Muscle layer of colon (tissue), 2 donors: ENCODE measurements at regions not wholly inside any gene's neighbourhood (a gene's known extent, or its start where the extent isn't known, plus 50 kb on each side); places are given as distances from the start of the nearest gene placed in this dataset.

Source experiments
- H3K27ac ChIP-seq: one replicate; pipeline ENCODE4 v1.7.0; 2013; ENCODE audit warnings: low read depth, mild to moderate bottlenecking, low read length, moderate library complexity
- H3K27me3 ChIP-seq, 2 donors: one replicate each; pipeline ENCODE4 v1.7.0; 2013; ENCODE audit warnings: low read length in 2 of 2, mild to moderate bottlenecking in 2 of 2; ENCODE audit not compliant: insufficient read depth in 2 of 2, control insufficient read depth in 1 of 2
- H3K36me3 ChIP-seq: one replicate; pipeline ENCODE4 v1.7.0; 2013; ENCODE audit warnings: mild to moderate bottlenecking, low read length; ENCODE audit not compliant: insufficient read depth
- H3K4me1 ChIP-seq: one replicate; pipeline ENCODE4 v1.7.0; 2013; ENCODE audit warnings: mild to moderate bottlenecking, low read length; ENCODE audit not compliant: insufficient read depth
- H3K4me3 ChIP-seq, 2 donors: one replicate each; pipeline ENCODE4 v1.7.0; 2013; ENCODE audit warnings: low read length in 2 of 2, low read depth in 1 of 2, mild to moderate bottlenecking in 1 of 2, moderate library complexity in 1 of 2
- H3K9ac ChIP-seq: one replicate; pipeline ENCODE4 v1.7.0; 2013; ENCODE audit warnings: low read length
- H3K9me3 ChIP-seq: one replicate; pipeline ENCODE4 v1.7.0; 2013; ENCODE audit warnings: mild to moderate bottlenecking, low read length
- donor health status: abdominal sarcoma.
- donor health status: Adenocarcinoma of cecum.

DNA sequence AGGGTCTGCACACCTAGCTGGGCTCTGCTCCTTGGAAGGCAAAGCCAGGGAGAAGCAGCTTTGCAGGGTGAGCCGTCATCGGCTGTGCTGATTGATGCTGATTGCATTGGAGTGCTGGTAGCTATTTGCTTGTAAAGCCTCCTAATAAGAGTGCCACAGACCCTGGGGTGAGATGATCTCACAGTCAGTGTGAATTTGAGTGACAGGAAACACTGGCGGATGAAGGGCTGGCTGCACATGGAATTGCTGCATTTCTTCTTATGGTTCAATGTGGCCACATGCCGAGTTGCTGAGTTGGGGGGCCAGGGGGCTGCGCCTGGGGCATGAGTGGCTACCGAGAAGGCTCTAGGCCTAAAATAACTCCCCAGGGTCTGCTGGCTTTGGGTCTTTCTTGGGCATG, 138.2 kb upstream of the CACNA1E start:
- H3K9me3 ChIP-seq: no peaks in the 10 kb centered on the region
- no peaks in the 10 kb centered on the region for H3K36me3 ChIP-seq
- H3K27me3 ChIP-seq: peaks cover 0 to 5% of the 10 kb centered on the region in 2 donors
- H3K27ac ChIP-seq: no peak overlapping the region
- H3K9ac ChIP-seq: no peak overlapping the region
- H3K4me1 ChIP-seq: no peaks in the 10 kb centered on the region
- H3K4me3 ChIP-seq: no peak overlapping the region

- Histone ChIP-seq H3K9ac (no peak overlapping the region), H3K27ac (no peak overlapping the region), H3K9me3 (no peaks in the 10 kb centered on the region)
These were observed 135.6 kb upstream of the CACNA1E start for GRCh38 chr1:181347495-181348390.

DNA sequence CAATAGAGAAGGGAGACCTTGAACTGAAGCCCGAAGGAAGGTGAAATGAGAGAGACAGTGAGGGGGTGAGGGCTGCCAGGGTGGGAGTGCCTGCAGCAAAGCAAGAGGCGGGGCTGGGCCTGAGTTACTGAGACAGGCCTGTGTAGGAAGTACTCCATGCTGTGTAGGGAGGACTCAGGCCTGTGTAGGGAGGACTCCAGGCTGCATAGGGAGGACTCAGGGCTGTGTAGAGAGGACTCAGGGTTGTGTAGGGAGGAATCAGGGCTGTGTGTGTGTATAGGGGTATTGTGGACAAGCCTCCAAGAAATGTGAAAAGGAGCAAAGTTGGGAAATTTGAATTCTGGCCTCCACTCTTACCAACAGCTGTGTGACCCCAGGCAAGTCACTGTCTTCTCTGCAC, 133.8 kb upstream of the CACNA1E start:
- H3K4me3 ChIP-seq: no peak overlapping the region
- no peaks in the 10 kb centered on the region for H3K9me3 ChIP-seq
- H3K27me3 ChIP-seq: peaks cover 3 to 5% of the 10 kb centered on the region in 2 donors
- no peaks in the 10 kb centered on the region for H3K36me3 ChIP-seq
- no peak overlapping the region for H3K9ac ChIP-seq
- H3K27ac ChIP-seq: no peak overlapping the region
- H3K4me1 ChIP-seq: no peaks in the 10 kb centered on the region

More at GRCh38 chr1:181347495-181348390, 135.6 kb upstream of the CACNA1E start:
- H3K4me3 ChIP-seq: no peak overlapping the region
- H3K27me3 ChIP-seq: peaks cover 0 to 5% of the 10 kb centered on the region in 2 donors
- H3K36me3 ChIP-seq: no peaks in the 10 kb centered on the region
- no peaks in the 10 kb centered on the region for H3K4me1 ChIP-seq

GRCh38 chr1:181350131-181350530, 133.2 kb upstream of the CACNA1E start:
- H3K36me3 ChIP-seq: no peaks in the 10 kb centered on the region
- no peak overlapping the region for H3K9ac ChIP-seq
- H3K9me3 ChIP-seq: no peaks in the 10 kb centered on the region

DNA sequence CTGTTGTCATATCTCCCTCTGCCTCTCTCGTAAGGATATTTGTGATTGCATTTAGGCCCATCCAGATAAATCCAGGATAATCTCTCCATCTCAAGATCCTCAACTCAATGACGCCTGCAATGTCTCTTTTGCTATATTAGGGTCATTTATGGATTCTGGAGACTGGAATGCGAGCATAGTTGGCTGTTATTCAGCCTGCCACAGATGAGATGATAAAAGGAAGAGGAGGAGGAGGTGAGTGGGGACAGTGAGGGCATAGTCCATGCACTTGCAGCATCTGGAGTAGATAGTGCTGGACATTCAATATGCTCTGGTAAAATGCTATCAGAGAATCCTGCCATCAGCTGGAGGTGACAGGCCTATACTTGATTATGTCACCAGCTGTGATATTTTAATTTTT, 131.6 kb upstream of the CACNA1E start:
- no peaks in the 10 kb centered on the region for H3K9me3 ChIP-seq
- H3K9ac ChIP-seq: no peak overlapping the region
- no peak overlapping the region for H3K27ac ChIP-seq
- H3K4me1 ChIP-seq: peaks cover 4% of the 10 kb centered on the region
- no peaks in the 10 kb centered on the region for H3K36me3 ChIP-seq
- peaks cover 0 to 3% of the 10 kb centered on the region in 2 donors for H3K27me3 ChIP-seq
- H3K4me3 ChIP-seq: no peak overlapping the region

More at GRCh38 chr1:181350131-181350530, 133.2 kb upstream of the CACNA1E start:
- H3K4me3 ChIP-seq: no peak overlapping the region
- H3K4me1 ChIP-seq: no peaks in the 10 kb centered on the region
- no peak overlapping the region for H3K27ac ChIP-seq
- peaks cover 0 to 3% of the 10 kb centered on the region in 2 donors for H3K27me3 ChIP-seq

- no peak overlapping the region for H3K4me3 ChIP-seq
- H3K27me3 ChIP-seq: peaks cover 0 to 3% of the 10 kb centered on the region in 2 donors
- H3K9me3 ChIP-seq: no peaks in the 10 kb centered on the region
These were observed 130.6 kb upstream of the CACNA1E start for GRCh38 chr1:181352695-181353094.

GRCh38 chr1:181353526-181353925, 129.8 kb upstream of the CACNA1E start:
- Histone ChIP-seq H3K27me3 (peaks cover 0 to 3% of the 10 kb centered on the region in 2 donors), H3K27ac (no peak overlapping the region), H3K9ac (no peak overlapping the region), H3K36me3 (no peaks in the 10 kb centered on the region), H3K4me1 (peaks cover 9% of the 10 kb centered on the region), H3K9me3 (no peaks in the 10 kb centered on the region), H3K4me3 (no peak overlapping the region)

More at GRCh38 chr1:181352695-181353094, 130.6 kb upstream of the CACNA1E start:
- Histone ChIP-seq H3K27ac (no peak overlapping the region), H3K4me1 (peaks cover 9% of the 10 kb centered on the region), H3K9ac (no peak overlapping the region), H3K36me3 (no peaks in the 10 kb centered on the region)

DNA sequence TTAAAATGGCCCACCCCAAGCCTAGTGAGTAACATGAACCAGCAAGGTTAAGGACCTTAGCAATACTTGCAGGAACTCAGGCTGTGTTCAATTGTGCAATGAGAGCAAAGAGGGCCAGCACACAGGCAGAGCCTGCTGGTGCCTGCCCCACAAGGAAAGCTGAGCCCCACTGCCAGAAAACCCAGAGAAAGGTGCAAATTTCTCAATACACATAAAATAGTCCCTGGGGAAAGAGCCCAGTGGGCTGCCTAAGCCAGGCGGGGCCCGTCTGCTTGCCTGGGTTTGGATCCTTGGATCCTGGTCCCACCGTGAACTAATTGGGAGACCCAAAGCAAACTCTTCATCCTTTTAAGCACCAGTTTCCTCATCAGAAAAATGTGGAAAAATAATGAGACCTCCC, 128.5 kb upstream of the CACNA1E start:
- H3K4me3 ChIP-seq: no peak overlapping the region
- H3K27ac ChIP-seq: no peak overlapping the region
- H3K9me3 ChIP-seq: no peaks in the 10 kb centered on the region
- H3K9ac ChIP-seq: no peak overlapping the region
- peaks cover 0 to 3% of the 10 kb centered on the region in 2 donors for H3K27me3 ChIP-seq
- no peaks in the 10 kb centered on the region for H3K36me3 ChIP-seq
- H3K4me1 ChIP-seq: peaks cover 9% of the 10 kb centered on the region

GRCh38 chr1:181356505-181357340, 126.6 kb upstream of the CACNA1E start:
- no peak overlapping the region for H3K27ac ChIP-seq
- H3K27me3 ChIP-seq: peaks cover 0 to 3% of the 10 kb centered on the region in 2 donors

DNA sequence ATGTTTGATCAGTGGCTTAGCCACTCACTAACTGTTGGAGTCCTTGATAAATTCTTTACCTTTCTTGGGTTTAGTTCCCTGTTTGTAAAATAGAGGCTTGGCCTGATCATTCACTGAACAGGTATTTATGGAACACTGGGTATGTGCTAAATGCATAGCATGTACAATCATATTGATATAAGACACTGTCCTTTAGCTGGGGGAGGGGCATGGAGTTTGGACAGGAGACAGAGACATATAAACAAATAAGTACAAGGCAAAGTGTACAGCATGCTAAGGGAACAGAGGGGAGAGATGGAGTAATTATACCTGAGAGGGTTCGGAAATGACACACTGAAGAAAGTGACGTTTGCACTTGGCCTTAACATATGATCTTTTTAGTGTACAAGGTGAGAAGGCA, 124.3 kb upstream of the CACNA1E start:
- Histone ChIP-seq H3K27ac (no peak overlapping the region), H3K9me3 (no peaks in the 10 kb centered on the region), H3K36me3 (no peaks in the 10 kb centered on the region), H3K4me1 (peaks cover 9% of the 10 kb centered on the region), H3K9ac (no peak overlapping the region), H3K4me3 (no peak overlapping the region), H3K27me3 (no peaks in the 10 kb centered on the region)

More at GRCh38 chr1:181356505-181357340, 126.6 kb upstream of the CACNA1E start:
- H3K4me1 ChIP-seq: peaks cover 9% of the 10 kb centered on the region
- no peaks in the 10 kb centered on the region for H3K9me3 ChIP-seq
- no peak overlapping the region for H3K4me3 ChIP-seq
- H3K9ac ChIP-seq: no peak overlapping the region
- H3K36me3 ChIP-seq: no peaks in the 10 kb centered on the region

GRCh38 chr1:181364801-181365200, 118.5 kb upstream of the CACNA1E start:
- Histone ChIP-seq H3K9me3 (no peaks in the 10 kb centered on the region), H3K4me1 (no peaks in the 10 kb centered on the region), H3K36me3 (no peaks in the 10 kb centered on the region), H3K27ac (no peak overlapping the region), H3K4me3 (no peak overlapping the region), H3K9ac (no peak overlapping the region), H3K27me3 (no peaks in the 10 kb centered on the region)
